A549 (cell line): ENCODE measurements at regions not wholly inside any gene's neighbourhood (a gene's known extent, or its start where the extent isn't known, plus 50 kb on each side); places are given as distances from the start of the nearest gene placed in this dataset.
"Not testable (repeated sequence)": the region's sequence is repeated elsewhere in the genome, so short reads cannot be mapped to it uniquely, and the experiment has no call there.

Experiments
- ATAC-seq, 2 experiments: fragments of 200-7000 bp in 1 of 2; fragments of >200 bp in 1 of 2; cut with Nextera tagmentation in 1 of 2; cut with Tn5 transposase in 1 of 2; 3 replicates each; pipeline versions ENCODE4 v1.8.0 to v1.9.1; 2018 to 2020; ENCODE audit warnings: mild to moderate bottlenecking in 1 of 2, moderate library complexity in 1 of 2
- CTCF ChIA-PET: fragments of 300-600 bp; sonication (Branson Sonifier 250); formaldehyde crosslinking; extraction: SDS; loops from one replicate; lab custom pipeline; 2021; ENCODE audit warnings: antibody characterized with exemption, inconsistent platforms; lab: Yijun Ruan, JAX
- POLR2A ChIA-PET: fragments of 350-600 bp; formaldehyde crosslinking; extraction: SDS; loops from one replicate; lab custom pipeline; 2021; ENCODE audit warnings: antibody characterized with exemption, inconsistent platforms; lab: Yijun Ruan, JAX
- DNase-seq, 2 experiments: peaks; one replicate each; pipeline versions ENCODE4 v3.0.0 to v3.0.0-alpha.2; 2011 to 2016; ENCODE audit warnings: low read depth in 1 of 2, low spot score in 1 of 2
- FAIRE-seq: peaks from 2 replicates; lab custom pipeline; 2011; peaks lifted over from hg19 to GRCh38; lab: Jason Lieb, UNC
- H3K27ac ChIP-seq, 2 experiments: fragments of >200 bp; sonication (Bioruptor Twin); formaldehyde crosslinking; 3 replicates each; pipeline ENCODE4 v1.5.1; 2016 to 2017
- H3K4me1 ChIP-seq: fragments of >200 bp; sonication (Bioruptor Twin); formaldehyde crosslinking; 3 replicates; pipeline ENCODE4 v1.6.1; 2016
- H3K4me2 ChIP-seq: fragments of >200 bp; sonication (Bioruptor Twin); formaldehyde crosslinking; 3 replicates; pipeline ENCODE4 v1.6.1; 2016
- H3K4me3 ChIP-seq: fragments of >200 bp; sonication (Bioruptor Twin); formaldehyde crosslinking; 3 replicates; pipeline ENCODE4 v1.5.1; 2016
- H3K9me3 ChIP-seq: fragments of >200 bp; sonication (Bioruptor Twin); formaldehyde crosslinking; 3 replicates; pipeline ENCODE4 v1.6.1; 2016
- BCL3 ChIP-seq: fragments of >200 bp; sonication (Bioruptor Twin); formaldehyde crosslinking; IDR thresholded peaks from 3 replicates; pipeline ENCODE4 v1.6.1; 2016
- CBX8 ChIP-seq: fragments of 200-600 bp; sonication (generic); IDR thresholded peaks from 2 replicates; pipeline ENCODE4 v1.6.1; 2016
- CEBPB ChIP-seq, 2 experiments: fragments of >200 bp in 1 of 2; sonication (Bioruptor Twin) in 1 of 2; formaldehyde crosslinking in 1 of 2; IDR thresholded peaks; 2 replicates each; pipeline ENCODE4 v1.6.1; 2012 to 2016
- E2F6 ChIP-seq: IDR thresholded peaks from 2 replicates; pipeline ENCODE4 v1.6.1; 2012; ENCODE audit warnings: low read depth, borderline replicate concordance
- EHMT2 ChIP-seq: fragments of 200-600 bp; sonication (generic); IDR thresholded peaks from 2 replicates; pipeline ENCODE4 v1.6.1; 2016; ENCODE audit warnings: antibody characterized with exemption, low read depth, mild to moderate bottlenecking, moderate library complexity
- EP300 ChIP-seq, 2 experiments: fragments of >200 bp; sonication (Bioruptor Twin); formaldehyde crosslinking; IDR thresholded peaks; 2 replicates in 1 of 2; 3 replicates in 1 of 2; pipeline ENCODE4 v1.6.1; 2016 to 2017
- ESRRA ChIP-seq: fragments of 150-350 bp; IDR thresholded peaks from 2 replicates; pipeline ENCODE4 v1.6.1; 2014; ENCODE audit warnings: mild to moderate bottlenecking, low read length, borderline replicate concordance
- FOXS1 ChIP-seq: fragments of 250-450 bp; sonication (Bioruptor Pico); IDR thresholded peaks from 2 replicates; pipeline ENCODE4 v1.5.0; 2020; ENCODE audit warnings: mild to moderate bottlenecking, moderate library complexity
- HES2 ChIP-seq: fragments of >200 bp; sonication (Bioruptor Twin); formaldehyde crosslinking; IDR thresholded peaks from 2 replicates; pipeline ENCODE4 v1.6.1; 2016
- HEYL ChIP-seq: fragments of 250-450 bp; sonication (Bioruptor Pico); IDR thresholded peaks from 2 replicates; pipeline ENCODE4 v1.8.0; 2021; ENCODE audit warnings: mild to moderate bottlenecking, moderate library complexity
- HOXB13 ChIP-seq: fragments of 250-450 bp; sonication (Bioruptor Pico); IDR thresholded peaks from 2 replicates; pipeline ENCODE4 v1.5.0; 2020; ENCODE audit warnings: low read depth, mild to moderate bottlenecking, moderate library complexity
- JUNB ChIP-seq: fragments of >200 bp; sonication (Bioruptor Twin); formaldehyde crosslinking; IDR thresholded peaks from 2 replicates; pipeline ENCODE4 v1.6.1; 2016
- KDM5A ChIP-seq: fragments of 200-600 bp; sonication (generic); IDR thresholded peaks from 2 replicates; pipeline ENCODE4 v1.6.1; 2016; ENCODE audit warnings: antibody characterized with exemption, mild to moderate bottlenecking
- MYC ChIP-seq: IDR thresholded peaks from 2 replicates; pipeline ENCODE4 v1.6.1; 2012; ENCODE audit warnings: mild to moderate bottlenecking, inconsistent platforms, low read length, improper control_type of control experiment, borderline replicate concordance
- NPAS2 ChIP-seq: fragments of 250-450 bp; sonication (Bioruptor Pico); IDR thresholded peaks from 2 replicates; pipeline ENCODE4 v1.8.0; 2022; ENCODE audit warnings: mild to moderate bottlenecking, moderate library complexity, borderline replicate concordance
- NR3C1 ChIP-seq: fragments of >200 bp; sonication (Bioruptor Twin); formaldehyde crosslinking; IDR thresholded peaks from 3 replicates; pipeline ENCODE4 v1.6.1; 2017
- RARB ChIP-seq: fragments of 250-450 bp; sonication (Bioruptor Pico); IDR thresholded peaks from 2 replicates; pipeline ENCODE4 v1.8.0; 2021; ENCODE audit warnings: mild to moderate bottlenecking, moderate library complexity
- TP53 ChIP-seq: fragments of 250-450 bp; sonication (Bioruptor Pico); IDR thresholded peaks from 2 replicates; pipeline ENCODE4 v1.5.0; 2021; ENCODE audit warnings: mild to moderate bottlenecking, moderate library complexity
- ZNF302 ChIP-seq: fragments of 250-450 bp; sonication (Bioruptor Pico); IDR thresholded peaks from 2 replicates; pipeline ENCODE4 v1.9.0; 2021; ENCODE audit warnings: inconsistent platforms, mild to moderate bottlenecking, moderate library complexity
- WGBS: methylation state at CpG from one replicate; pipeline ENCODE4 v1.1.6; 2017; ENCODE audit errors: missing lambda C conversion rate; 5-methylcytosine and 5-hydroxymethylcytosine counted together
- TF ChIP-seq, protein P1 (sequence below): fragments of 250-450 bp; sonication (Bioruptor Pico); IDR thresholded peaks from 2 replicates; pipeline ENCODE4 v1.5.0; 2020; ENCODE audit warnings: low read depth, mild to moderate bottlenecking, moderate library complexity
- TF ChIP-seq, protein P2 (sequence below): fragments of 450-650 bp; IDR thresholded peaks from 2 replicates; pipeline ENCODE4 v1.6.1; 2014; ENCODE audit warnings: antibody characterized with exemption

- TF ChIP-seq ZNF302 (no peak), FOXS1 (CRISPR knock-in tag) (no peak)
- TF ChIP-seq, protein P1, sequence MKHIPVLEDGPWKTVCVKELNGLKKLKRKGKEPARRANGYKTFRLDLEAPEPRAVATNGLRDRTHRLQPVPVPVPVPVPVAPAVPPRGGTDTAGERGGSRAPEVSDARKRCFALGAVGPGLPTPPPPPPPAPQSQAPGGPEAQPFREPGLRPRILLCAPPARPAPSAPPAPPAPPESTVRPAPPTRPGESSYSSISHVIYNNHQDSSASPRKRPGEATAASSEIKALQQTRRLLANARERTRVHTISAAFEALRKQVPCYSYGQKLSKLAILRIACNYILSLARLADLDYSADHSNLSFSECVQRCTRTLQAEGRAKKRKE (CRISPR knock-in tag), result no peak
- Histone ChIP-seq H3K4me1 (no peaks in the 10 kb centered on the region), H3K9me3 (0 out of 3 replicates have a peak, but pooled peaks cover 2% of the 10 kb centered on the region), H3K27ac (no peak overlapping the region), H3K4me3 (no peak overlapping the region), H3K4me2 (no peak overlapping the region)
- WGBS, result 28% methylated on average over 5 of the region's 5 CpGs
- ATAC-seq (no peak), DNase-seq (no peak), FAIRE-seq (no peak)
- ChIA-PET CTCF (no interaction called here), POLR2A (no interaction called here)
These were observed 481.6 kb downstream of the EIPR1 start for GRCh38 chr2:2896011-2896410.

- WGBS, result 31% methylated on average over 19 of the region's 19 CpGs
- ATAC-seq, H3K9me3 ChIP-seq, FAIRE-seq, H3K4me3 ChIP-seq, CTCF ChIA-PET, POLR2A ChIA-PET, DNase-seq, H3K4me2 ChIP-seq, H3K27ac ChIP-seq, H3K4me1 ChIP-seq: not testable (repeated sequence)
These were observed 483.6 kb downstream of the EIPR1 start for GRCh38 chr2:2894011-2894410.

- DNase-seq (no peak), ATAC-seq (no peak), FAIRE-seq (no peak)
- Histone ChIP-seq H3K4me3 (no peak overlapping the region), H3K9me3 (0 out of 3 replicates have a peak, but pooled peaks cover 2% of the 10 kb centered on the region), H3K4me1 (no peaks in the 10 kb centered on the region), H3K27ac (no peak overlapping the region), H3K4me2 (no peak overlapping the region)
- TF ChIP-seq ZNF302 (no peak), E2F6 (no peak), EP300 (IDR thresholded peaks at IDR 0.05) (no peak), NPAS2 (CRISPR knock-in tag) (no peak)
- POLR2A ChIA-PET, result no interaction called here
- WGBS, result 18% methylated on average over 7 of the region's 7 CpGs
- CTCF ChIA-PET, result interaction anchor here (1.1 kb wide), 1 partner anchor 12 kb away, joined by 4 read pairs; no protein-coding TSS in a partner anchor
These were observed 484.7 kb downstream of the EIPR1 start for GRCh38 chr2:2892892-2893291.

GRCh38 chr2:2892378-2892777 is 485.2 kb downstream of the EIPR1 start:
- CTCF ChIA-PET, result no interaction called here
- WGBS, result 49% methylated on average over 10 of the region's 10 CpGs
- FAIRE-seq (no peak), DNase-seq (no peak)
- TF ChIP-seq CBX8 (no peak), TP53 (CRISPR knock-in tag) (no peak), BCL3 (no peak), HEYL (no peak), NR3C1 (no peak)
- TF ChIP-seq, protein P2, sequence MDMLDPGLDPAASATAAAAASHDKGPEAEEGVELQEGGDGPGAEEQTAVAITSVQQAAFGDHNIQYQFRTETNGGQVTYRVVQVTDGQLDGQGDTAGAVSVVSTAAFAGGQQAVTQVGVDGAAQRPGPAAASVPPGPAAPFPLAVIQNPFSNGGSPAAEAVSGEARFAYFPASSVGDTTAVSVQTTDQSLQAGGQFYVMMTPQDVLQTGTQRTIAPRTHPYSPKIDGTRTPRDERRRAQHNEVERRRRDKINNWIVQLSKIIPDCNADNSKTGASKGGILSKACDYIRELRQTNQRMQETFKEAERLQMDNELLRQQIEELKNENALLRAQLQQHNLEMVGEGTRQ, result no peak
- TF ChIP-seq, all 56 proteins: peak for 0
- Histone ChIP-seq H3K4me3 (no peak overlapping the region), H3K9me3 (0 out of 3 replicates have a peak, but pooled peaks cover 2% of the 10 kb centered on the region), H3K4me1 (no peaks in the 10 kb centered on the region), H3K4me2 (no peak overlapping the region), H3K27ac (no peak overlapping the region)
- ATAC-seq, result no peak
- POLR2A ChIA-PET, result no interaction called here

DNA sequence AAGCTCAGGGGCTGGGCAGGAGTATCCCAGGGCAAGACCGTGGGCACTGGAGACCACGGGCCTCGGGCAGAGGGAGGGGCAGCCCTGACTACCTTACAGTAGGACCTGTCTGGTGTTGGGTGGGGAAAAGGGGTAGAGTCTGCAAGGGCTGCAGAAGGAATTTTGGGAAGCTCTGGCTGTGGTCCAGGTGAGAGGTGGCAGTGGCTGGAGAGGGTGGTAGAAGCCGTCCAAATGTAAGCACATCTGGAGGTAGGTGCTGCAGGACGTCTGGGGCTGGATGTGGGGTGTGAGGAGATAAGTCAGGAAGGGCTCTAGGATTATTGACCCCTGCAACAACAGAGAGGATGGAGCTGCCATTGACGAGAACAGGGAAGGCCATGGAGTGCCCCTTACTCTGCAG is 486.7 kb downstream of the EIPR1 start:
- Histone ChIP-seq H3K4me1 (no peaks in the 10 kb centered on the region), H3K9me3 (no peaks in the 10 kb centered on the region), H3K4me3 (no peak overlapping the region), H3K27ac (no peak overlapping the region), H3K4me2 (no peak overlapping the region)
- DNase-seq, result no peak
- FAIRE-seq, result no peak
- ChIA-PET POLR2A (no interaction called here), CTCF (no interaction called here)
- no peak for ATAC-seq
- WGBS, result 14% methylated on average over 6 of the region's 6 CpGs
- TF ChIP-seq HES2 (no peak), JUNB (no peak), EHMT2 (no peak), ZNF302 (no peak), FOXS1 (CRISPR knock-in tag) (no peak), CEBPB (IDR thresholded peaks at IDR 0.05) (no peak), HOXB13 (no peak), MYC (no peak), RARB (CRISPR knock-in tag) (no peak), CBX8 (no peak), ESRRA (no peak), BCL3 (no peak), KDM5A (no peak)
- TF ChIP-seq, protein P2, result no peak
